ENCODE measurements at regions not wholly inside any gene's neighbourhood (a gene's known extent, or its start where the extent isn't known, plus 50 kb on each side); places are given as distances from the start of the nearest gene placed in this dataset.

DNA sequence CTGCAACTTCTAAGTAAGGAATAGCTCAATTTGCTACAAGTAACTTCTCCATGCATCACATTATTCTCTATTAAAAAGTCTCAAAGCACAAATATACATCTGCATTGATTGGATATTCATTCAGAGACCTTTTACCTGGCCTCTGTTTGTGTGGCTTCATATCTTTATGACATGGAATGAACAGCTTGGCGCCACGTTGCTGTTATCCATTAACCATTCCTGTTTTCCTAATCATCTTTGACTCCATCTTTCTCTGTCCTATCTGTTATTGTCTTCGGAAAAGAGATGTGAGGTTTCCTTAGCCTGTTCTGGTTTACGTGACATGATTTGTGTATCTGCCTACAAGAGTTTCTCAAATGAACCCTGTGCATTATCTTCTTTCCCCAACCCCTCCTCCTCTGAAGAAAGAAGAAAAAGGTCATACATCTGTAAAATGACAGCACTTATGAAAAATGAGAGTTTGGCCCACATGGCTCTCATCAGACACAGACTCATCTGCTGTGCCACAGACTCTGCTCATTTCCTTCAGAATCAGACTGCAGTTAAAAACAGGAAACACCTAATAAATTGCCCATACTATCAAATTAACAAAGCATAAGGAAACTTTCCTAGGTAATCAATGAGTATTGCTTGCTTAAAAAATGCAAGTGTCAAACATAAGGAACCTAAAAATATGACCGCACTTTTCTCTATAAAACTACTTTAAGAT, 347.6 kb upstream of the FAM241A start:
- WGBS: 94% methylated on average over 5 of the region's 5 CpGs
- Histone ChIP-seq H3K9me3 (ENCODE audit: insufficient read depth, low read depth, low read length) (no peaks in the 10 kb centered on the region), H3K9ac (ENCODE audit: low read depth, low read length) (no peak overlapping the region), H3K4me3 (ENCODE audit: low read length) (no peak overlapping the region), H3K27me3 (ENCODE audit: insufficient read depth, low read length) (no peaks in the 10 kb centered on the region), H3K36me3 (ENCODE audit: insufficient read depth, low read length) (no peaks in the 10 kb centered on the region), H3K27ac (ENCODE audit: low read depth, low read length) (no peak overlapping the region), H3K4me1 (ENCODE audit: insufficient read depth, low read length) (peaks cover 16% of the 10 kb centered on the region)

DNA sequence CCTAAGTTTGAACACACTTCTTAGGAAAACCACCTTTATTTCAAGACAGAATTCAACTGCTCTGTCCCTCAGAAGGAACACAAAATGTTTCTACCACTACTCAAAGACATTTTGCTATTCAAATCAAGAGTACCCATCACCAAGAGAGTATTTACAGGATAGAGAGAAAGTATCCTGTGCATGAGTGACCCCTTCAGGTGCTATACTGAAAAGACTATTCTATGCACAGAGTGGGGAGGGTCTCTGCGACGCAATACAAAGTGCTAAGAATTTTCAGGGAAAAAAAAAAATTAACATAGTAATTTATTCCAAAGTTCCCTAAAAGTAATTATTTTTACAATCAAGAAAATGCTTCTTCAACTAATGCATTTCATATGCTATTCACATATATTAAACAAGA, 346.4 kb upstream of the FAM241A start:
- Histone ChIP-seq H3K27me3 (ENCODE audit: insufficient read depth, low read length) (no peaks in the 10 kb centered on the region), H3K9me3 (ENCODE audit: insufficient read depth, low read depth, low read length) (no peaks in the 10 kb centered on the region), H3K4me1 (ENCODE audit: insufficient read depth, low read length) (peaks cover 4% of the 10 kb centered on the region; the same call in 1 of the 2 replicates), H3K4me3 (ENCODE audit: low read length) (no peak overlapping the region), H3K27ac (ENCODE audit: low read depth, low read length) (no peak overlapping the region), H3K36me3 (ENCODE audit: insufficient read depth, low read length) (no peaks in the 10 kb centered on the region), H3K9ac (ENCODE audit: low read depth, low read length) (no peak overlapping the region)
- WGBS: no CpG with 5 or more reads among the region's 2 CpGs

DNA sequence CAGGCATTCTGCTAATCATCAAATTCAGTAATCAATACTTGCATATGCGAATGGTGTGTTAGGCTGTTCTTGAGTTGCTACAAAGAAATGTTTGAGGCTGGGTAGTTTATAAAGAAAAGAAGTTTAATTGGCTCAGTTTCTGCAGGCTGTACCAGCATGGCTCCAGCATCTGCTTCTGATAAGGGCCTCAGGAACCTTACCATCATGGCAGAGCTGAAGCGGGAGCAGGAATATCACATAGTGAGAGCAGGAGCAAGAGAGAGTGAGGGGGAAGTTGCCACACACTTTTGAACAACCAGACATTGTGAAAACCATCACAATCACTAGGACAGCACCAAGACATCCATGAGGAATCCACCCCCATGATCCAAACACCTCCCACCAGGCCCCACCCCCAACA, 344.7 kb upstream of the FAM241A start:
- no peaks in the 10 kb centered on the region; the same call in 1 of the 2 replicates for H3K4me1 ChIP-seq (ENCODE audit: insufficient read depth, low read length)
- H3K27ac ChIP-seq (ENCODE audit: low read depth, low read length): no peak overlapping the region
- peaks cover 14% of the 10 kb centered on the region; the same call in 1 of the 2 replicates for H3K27me3 ChIP-seq (ENCODE audit: insufficient read depth, low read length)
- no peaks in the 10 kb centered on the region for H3K9me3 ChIP-seq (ENCODE audit: insufficient read depth, low read depth, low read length)
- H3K9ac ChIP-seq (ENCODE audit: low read depth, low read length): no peak overlapping the region
- H3K36me3 ChIP-seq (ENCODE audit: insufficient read depth, low read length): no peaks in the 10 kb centered on the region
- WGBS: 94% methylated on average over 2 of the region's 2 CpGs
- no peak overlapping the region for H3K4me3 ChIP-seq (ENCODE audit: low read length)

DNA sequence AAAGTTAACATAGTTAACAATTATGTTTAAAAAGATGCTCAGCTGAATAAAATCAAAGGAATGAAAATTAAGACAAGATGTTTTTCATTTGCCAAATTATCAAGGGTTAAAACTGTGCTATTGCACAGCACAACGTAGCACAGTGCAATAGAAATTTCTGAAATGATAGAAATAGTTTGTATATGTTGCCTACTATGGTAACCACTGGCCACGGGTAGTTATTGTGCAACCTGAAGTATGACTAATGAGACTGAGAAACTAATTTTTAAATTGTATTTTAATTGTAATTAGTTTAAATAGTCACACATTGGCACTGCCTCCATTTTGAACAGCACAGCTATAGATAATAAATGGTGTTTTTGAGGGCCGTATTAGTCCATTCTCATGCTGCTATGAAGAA, 343.1 kb upstream of the FAM241A start:
- 96% methylated on average over 3 of the region's 3 CpGs for WGBS

DNA sequence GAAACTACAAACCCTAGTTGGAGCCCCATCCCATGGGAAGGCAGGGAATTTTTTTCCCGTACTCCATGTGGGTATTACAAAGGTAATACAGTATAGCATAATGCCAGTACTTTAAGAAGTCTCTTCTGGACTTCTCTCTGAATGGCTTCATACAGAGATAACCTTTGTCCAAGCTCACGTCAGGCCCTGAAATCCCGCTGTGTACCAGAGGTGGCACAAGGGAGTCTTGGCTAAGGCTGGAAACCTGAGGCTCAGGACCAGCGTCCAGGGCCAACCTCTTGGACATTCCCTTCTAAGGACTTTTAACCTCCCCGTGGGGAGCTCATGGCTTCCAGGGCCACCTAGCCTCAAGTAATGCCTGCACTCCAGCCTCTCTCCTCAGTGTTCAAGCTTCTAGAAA, 338.9 kb upstream of the FAM241A start:
- H3K4me1 ChIP-seq (ENCODE audit: insufficient read depth, low read length): peaks cover 8% of the 10 kb centered on the region; the same call in 1 of the 2 replicates
- no peak overlapping the region for H3K4me3 ChIP-seq (ENCODE audit: low read length)
- no peaks in the 10 kb centered on the region for H3K36me3 ChIP-seq (ENCODE audit: insufficient read depth, low read length)
- no peaks in the 10 kb centered on the region for H3K9me3 ChIP-seq (ENCODE audit: insufficient read depth, low read depth, low read length)
- no peak overlapping the region for H3K9ac ChIP-seq (ENCODE audit: low read depth, low read length)
- no peak overlapping the region for H3K27ac ChIP-seq (ENCODE audit: low read depth, low read length)
- WGBS: 65% methylated on average over 5 of the region's 5 CpGs
- H3K27me3 ChIP-seq (ENCODE audit: insufficient read depth, low read length): peaks cover 69% of the 10 kb centered on the region

More for the DNA sequence above, 343.1 kb upstream of the FAM241A start:
- Histone ChIP-seq H3K27ac (ENCODE audit: low read depth, low read length) (no peak overlapping the region), H3K36me3 (ENCODE audit: insufficient read depth, low read length) (no peaks in the 10 kb centered on the region), H3K27me3 (ENCODE audit: insufficient read depth, low read length) (peaks cover 30% of the 10 kb centered on the region), H3K4me1 (ENCODE audit: insufficient read depth, low read length) (no peaks in the 10 kb centered on the region; the same call in none of the 2 replicates), H3K9me3 (ENCODE audit: insufficient read depth, low read depth, low read length) (no peaks in the 10 kb centered on the region), H3K9ac (ENCODE audit: low read depth, low read length) (no peak overlapping the region), H3K4me3 (ENCODE audit: low read length) (no peak overlapping the region)

DNA sequence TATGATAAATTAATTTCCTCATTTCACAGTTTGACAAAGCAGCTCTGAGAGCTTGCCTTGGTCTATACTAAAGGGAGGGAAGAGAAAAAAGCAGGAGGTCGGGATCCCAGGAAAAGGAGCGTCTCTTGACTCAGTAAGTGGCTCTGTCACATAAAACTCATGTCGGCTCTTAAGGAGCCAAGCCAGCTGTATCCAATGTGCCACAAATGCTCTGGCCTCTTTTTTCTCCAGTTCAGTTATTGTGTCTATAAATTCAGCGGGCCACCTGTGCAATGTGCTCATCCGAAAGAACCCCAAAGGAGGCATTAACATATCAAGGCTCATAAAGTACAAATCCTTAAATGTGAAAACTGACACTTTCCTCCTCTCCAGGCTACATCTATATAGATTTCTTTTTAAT, 337.7 kb upstream of the FAM241A start:
- Histone ChIP-seq H3K27me3 (ENCODE audit: insufficient read depth, low read length) (peaks cover 82% of the 10 kb centered on the region), H3K4me3 (ENCODE audit: low read length) (no peak overlapping the region), H3K27ac (ENCODE audit: low read depth, low read length) (no peak overlapping the region), H3K36me3 (ENCODE audit: insufficient read depth, low read length) (no peaks in the 10 kb centered on the region), H3K4me1 (ENCODE audit: insufficient read depth, low read length) (peaks cover 8% of the 10 kb centered on the region; the same call in 1 of the 2 replicates), H3K9ac (ENCODE audit: low read depth, low read length) (no peak overlapping the region), H3K9me3 (ENCODE audit: insufficient read depth, low read depth, low read length) (no peaks in the 10 kb centered on the region)
- WGBS: 76% methylated on average over 5 of the region's 5 CpGs

DNA sequence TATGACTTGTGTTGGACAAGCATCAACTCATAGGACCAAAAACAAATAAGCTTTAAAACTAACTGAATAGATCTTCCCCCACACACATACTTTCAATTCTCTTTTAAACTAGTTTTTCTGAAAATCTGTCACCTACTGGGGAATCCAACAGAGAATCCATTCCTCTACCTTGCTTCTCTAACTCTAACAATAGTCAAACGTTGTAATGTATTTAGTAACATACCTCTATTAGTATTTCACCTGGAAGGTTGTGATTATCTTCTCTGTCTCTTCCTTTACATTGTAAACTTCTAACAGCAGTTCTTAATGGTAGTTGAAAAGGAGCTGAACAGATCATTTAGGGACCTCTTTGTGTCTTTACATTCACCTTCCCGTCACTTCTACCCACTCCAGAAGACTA, 337.1 kb upstream of the FAM241A start:
- H3K9me3 ChIP-seq (ENCODE audit: insufficient read depth, low read depth, low read length): no peaks in the 10 kb centered on the region
- H3K9ac ChIP-seq (ENCODE audit: low read depth, low read length): no peak overlapping the region
- no peak overlapping the region for H3K4me3 ChIP-seq (ENCODE audit: low read length)
- peaks cover 83% of the 10 kb centered on the region for H3K27me3 ChIP-seq (ENCODE audit: insufficient read depth, low read length)
- H3K27ac ChIP-seq (ENCODE audit: low read depth, low read length): no peak overlapping the region
- H3K4me1 ChIP-seq (ENCODE audit: insufficient read depth, low read length): peaks cover 8% of the 10 kb centered on the region; the same call in 1 of the 2 replicates
- no peaks in the 10 kb centered on the region for H3K36me3 ChIP-seq (ENCODE audit: insufficient read depth, low read length)
- 20% methylated on average over 1 of the region's 2 CpGs for WGBS

DNA sequence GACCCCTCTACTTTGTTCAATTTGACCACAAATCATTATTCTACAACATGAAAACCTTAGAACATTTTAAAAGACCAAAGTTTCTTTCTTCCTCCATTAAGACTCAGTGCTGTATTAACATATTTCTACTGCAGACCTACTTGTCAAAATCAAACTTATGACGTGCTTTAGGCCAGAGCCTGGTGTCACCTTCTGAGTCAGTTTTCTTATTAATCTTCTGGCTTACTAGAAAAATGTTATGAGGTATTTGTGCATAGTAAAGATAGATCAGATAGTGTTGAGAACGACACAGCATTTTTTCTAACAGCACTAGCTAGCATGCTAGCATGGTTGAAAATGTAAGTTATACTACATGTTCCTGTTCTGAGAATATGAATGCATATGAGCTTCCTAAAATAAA, 333.6 kb upstream of the FAM241A start:
- Histone ChIP-seq H3K27ac (ENCODE audit: low read depth, low read length) (no peak overlapping the region), H3K4me1 (ENCODE audit: insufficient read depth, low read length) (peaks cover 8% of the 10 kb centered on the region; the same call in 1 of the 2 replicates), H3K9me3 (ENCODE audit: insufficient read depth, low read depth, low read length) (no peaks in the 10 kb centered on the region; the same call in 1 of the 2 replicates), H3K27me3 (ENCODE audit: insufficient read depth, low read length) (peaks cover 59% of the 10 kb centered on the region), H3K4me3 (ENCODE audit: low read length) (no peak overlapping the region), H3K9ac (ENCODE audit: low read depth, low read length) (no peak overlapping the region), H3K36me3 (ENCODE audit: insufficient read depth, low read length) (no peaks in the 10 kb centered on the region)
- 94% methylated on average over 2 of the region's 2 CpGs for WGBS

DNA sequence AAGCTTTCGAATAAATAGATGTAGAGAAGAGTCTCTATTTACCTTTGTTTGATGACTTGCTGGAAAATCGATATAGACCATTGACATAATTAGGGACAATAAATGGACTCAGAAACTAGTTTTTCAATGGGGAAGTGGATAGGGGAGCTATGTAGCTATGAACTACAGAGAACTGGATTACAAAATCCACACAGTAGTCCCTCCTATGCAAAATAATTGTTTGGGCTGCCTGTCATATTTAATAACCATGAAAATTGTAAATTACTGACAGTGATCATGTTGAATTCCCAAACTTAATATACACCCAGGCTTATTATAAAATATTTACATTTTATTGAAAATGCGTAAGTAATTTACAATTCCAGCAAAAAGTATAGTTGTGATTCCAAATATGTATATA, 333.1 kb upstream of the FAM241A start:
- Histone ChIP-seq H3K36me3 (ENCODE audit: insufficient read depth, low read length) (no peaks in the 10 kb centered on the region), H3K4me1 (ENCODE audit: insufficient read depth, low read length) (0 out of 2 replicates have a peak, but pooled peaks cover 8% of the 10 kb centered on the region), H3K27ac (ENCODE audit: low read depth, low read length) (no peak overlapping the region), H3K27me3 (ENCODE audit: insufficient read depth, low read length) (peaks cover 54% of the 10 kb centered on the region), H3K9ac (ENCODE audit: low read depth, low read length) (no peak overlapping the region), H3K9me3 (ENCODE audit: insufficient read depth, low read depth, low read length) (peaks cover 2% of the 10 kb centered on the region; the same call in 1 of the 2 replicates), H3K4me3 (ENCODE audit: low read length) (no peak overlapping the region)
- 98% methylated on average over 2 of the region's 3 CpGs for WGBS

DNA sequence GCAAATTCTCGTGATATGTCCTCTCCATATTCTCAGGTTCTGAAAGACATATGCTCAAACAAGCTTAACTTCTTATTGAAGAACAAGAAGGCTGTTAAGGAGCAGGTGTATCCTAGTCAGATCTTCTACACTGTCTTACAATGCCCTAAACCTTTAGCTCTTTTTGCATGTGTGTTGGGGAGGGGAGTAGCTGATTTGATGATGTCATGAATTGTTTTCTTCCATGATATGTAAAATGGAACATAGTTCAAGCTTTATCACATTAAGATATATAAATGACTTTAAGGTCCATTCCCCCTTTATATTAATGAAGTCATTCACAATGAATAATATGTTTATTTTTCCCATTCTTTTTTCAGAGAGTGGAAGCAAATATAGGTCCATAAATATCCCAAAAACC, 332.5 kb upstream of the FAM241A start:
- H3K27ac ChIP-seq (ENCODE audit: low read depth, low read length): no peak overlapping the region
- H3K36me3 ChIP-seq (ENCODE audit: insufficient read depth, low read length): no peaks in the 10 kb centered on the region
- H3K9me3 ChIP-seq (ENCODE audit: insufficient read depth, low read depth, low read length): peaks cover 5% of the 10 kb centered on the region; the same call in 1 of the 2 replicates
- peaks cover 48% of the 10 kb centered on the region for H3K27me3 ChIP-seq (ENCODE audit: insufficient read depth, low read length)
- 71% methylated on average over 1 of the region's 1 CpG for WGBS
- H3K9ac ChIP-seq (ENCODE audit: low read depth, low read length): no peak overlapping the region
- H3K4me3 ChIP-seq (ENCODE audit: low read length): no peak overlapping the region
- H3K4me1 ChIP-seq (ENCODE audit: insufficient read depth, low read length): 0 out of 2 replicates have a peak, but pooled peaks cover 5% of the 10 kb centered on the region

DNA sequence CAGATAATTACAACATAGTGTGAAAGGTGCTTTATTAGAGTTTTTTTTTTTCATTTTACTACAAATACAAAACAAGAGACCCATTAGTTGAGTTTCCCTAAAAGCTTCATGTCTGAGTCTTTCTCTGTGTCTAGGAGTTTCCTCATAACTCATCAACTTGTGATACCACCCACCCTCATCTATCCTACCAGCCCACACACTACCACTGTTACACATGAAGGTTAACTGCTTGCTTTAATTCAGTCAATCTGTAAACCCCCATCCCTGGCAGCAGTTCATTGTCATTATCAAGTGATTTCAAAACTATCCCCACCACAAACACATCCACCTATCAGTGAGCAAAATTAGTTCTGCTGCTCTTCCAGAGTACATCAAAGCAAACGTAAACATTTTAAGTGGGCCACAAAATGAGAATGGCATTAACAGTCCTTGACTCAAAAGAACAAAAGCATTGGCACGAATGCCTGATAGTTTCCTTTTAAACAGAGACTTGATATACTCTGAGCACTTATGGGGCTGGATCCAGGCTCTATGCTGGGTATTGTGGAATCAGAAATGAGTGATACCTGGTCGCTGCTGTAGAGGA, 331.6 kb upstream of the FAM241A start:
- Histone ChIP-seq H3K36me3 (ENCODE audit: insufficient read depth, low read length) (no peaks in the 10 kb centered on the region), H3K4me1 (ENCODE audit: insufficient read depth, low read length) (no peaks in the 10 kb centered on the region), H3K9me3 (ENCODE audit: insufficient read depth, low read depth, low read length) (peaks cover 12% of the 10 kb centered on the region; the same call in 1 of the 2 replicates), H3K27ac (ENCODE audit: low read depth, low read length) (no peak overlapping the region), H3K4me3 (ENCODE audit: low read length) (no peak overlapping the region), H3K27me3 (ENCODE audit: insufficient read depth, low read length) (peaks cover 39% of the 10 kb centered on the region), H3K9ac (ENCODE audit: low read depth, low read length) (no peak overlapping the region)
- 77% methylated on average over 3 of the region's 3 CpGs for WGBS
